Activated CD4-positive, alpha-beta T cell treated with anti-CD3 and anti-CD28 coated beads, Interleukin-2, amount 10 ng/mL, durations not matched to agents 24 days and 14 days (primary cell): ENCODE measurements at regions not wholly inside any gene's neighbourhood (a gene's known extent, or its start where the extent isn't known, plus 50 kb on each side); places are given as distances from the start of the nearest gene placed in this dataset.
"Not testable (repeated sequence)": the region's sequence is repeated elsewhere in the genome, so short reads cannot be mapped to it uniquely, and the experiment has no call there.

ENCODE experiments used
- DNase-seq: peaks from one replicate; pipeline ENCODE4 v3.0.0; 2022
- H3K27ac Mint-ChIP-seq: one replicate; pipeline ENCODE4 v1.8.0; 2022; ENCODE audit warnings: mild to moderate bottlenecking, mixed read lengths
- H3K27me3 Mint-ChIP-seq: one replicate; pipeline ENCODE4 v1.8.0; 2022; ENCODE audit warnings: mixed read lengths
- H3K36me3 Mint-ChIP-seq: one replicate; pipeline ENCODE4 v1.8.0; 2022; ENCODE audit warnings: low read depth, mild to moderate bottlenecking, mixed read lengths
- H3K4me1 Mint-ChIP-seq: one replicate; pipeline ENCODE4 v1.8.0; 2021; ENCODE audit warnings: mixed read lengths
- H3K4me3 Mint-ChIP-seq: one replicate; pipeline ENCODE4 v1.8.0; 2022; ENCODE audit warnings: mild to moderate bottlenecking, moderate library complexity, mixed read lengths
- H3K9me3 Mint-ChIP-seq: one replicate; pipeline ENCODE4 v1.8.0; 2021; ENCODE audit warnings: mixed read lengths
- intact Hi-C: fragments of 100-400 bp; cut with micrococcal nuclease; formaldehyde crosslinking; loops from one replicate; pipeline ENCODE4 v1.15.1; 2023

GRCh38 chr2:173716458-173717052 is 248.6 kb downstream of the SP3 start:
- Mint-ChIP-seq H3K4me3 (no peak overlapping the region), H3K27me3 (peaks cover 14% of the 10 kb centered on the region), H3K4me1 (no peaks in the 10 kb centered on the region), H3K27ac (no peak overlapping the region), H3K9me3 (no peaks in the 10 kb centered on the region), H3K36me3 (no peaks in the 10 kb centered on the region)
- DNase-seq = no peak
- intact Hi-C loops = no loop called here

GRCh38 chr2:173719471-173719870 is 245.7 kb downstream of the SP3 start:
- intact Hi-C loops = no loop called here
- Mint-ChIP-seq H3K36me3 (no peaks in the 10 kb centered on the region), H3K27ac (no peak overlapping the region), H3K4me1 (no peaks in the 10 kb centered on the region), H3K27me3 (peaks cover 28% of the 10 kb centered on the region), H3K4me3 (no peak overlapping the region), H3K9me3 (no peaks in the 10 kb centered on the region)
- no peak for DNase-seq

GRCh38 chr2:173720306-173720705 is 244.9 kb downstream of the SP3 start:
- intact Hi-C loops = no loop called here
- Mint-ChIP-seq H3K4me1 (no peaks in the 10 kb centered on the region), H3K27me3 (peaks cover 28% of the 10 kb centered on the region), H3K9me3 (no peaks in the 10 kb centered on the region), H3K4me3 (no peak overlapping the region), H3K27ac (no peak overlapping the region), H3K36me3 (no peaks in the 10 kb centered on the region)
- peak; percentile 28 for DNase-seq

- intact Hi-C loops = no loop called here
- H3K9me3 Mint-ChIP-seq = peaks cover 4% of the 10 kb centered on the region
- H3K27ac Mint-ChIP-seq = no peak overlapping the region
- peaks cover 3% of the 10 kb centered on the region for H3K27me3 Mint-ChIP-seq
- no peaks in the 10 kb centered on the region for H3K4me1 Mint-ChIP-seq
- DNase-seq = no peak
- no peak overlapping the region for H3K4me3 Mint-ChIP-seq
- no peaks in the 10 kb centered on the region for H3K36me3 Mint-ChIP-seq
These were observed 230.4 kb downstream of the SP3 start for GRCh38 chr2:173734797-173735196.

GRCh38 chr2:173737954-173738575 is 227.1 kb downstream of the SP3 start:
- H3K4me3 Mint-ChIP-seq, H3K4me1 Mint-ChIP-seq, H3K27ac Mint-ChIP-seq, H3K9me3 Mint-ChIP-seq, H3K36me3 Mint-ChIP-seq, intact Hi-C loops, DNase-seq: not testable (repeated sequence)
- H3K27me3 Mint-ChIP-seq = peaks cover 11% of the 10 kb centered on the region

- Mint-ChIP-seq H3K4me3 (no peak overlapping the region), H3K4me1 (no peaks in the 10 kb centered on the region), H3K27ac (no peak overlapping the region), H3K9me3 (peaks cover 4% of the 10 kb centered on the region), H3K27me3 (peaks cover 11% of the 10 kb centered on the region), H3K36me3 (no peaks in the 10 kb centered on the region)
- intact Hi-C loops = no loop called here
- no peak for DNase-seq
These were observed 226.2 kb downstream of the SP3 start for GRCh38 chr2:173739006-173739405.

GRCh38 chr2:173740639-173741038 is 224.5 kb downstream of the SP3 start:
- Mint-ChIP-seq H3K4me3 (no peak overlapping the region), H3K9me3 (peaks cover 4% of the 10 kb centered on the region), H3K27ac (no peak overlapping the region), H3K4me1 (no peaks in the 10 kb centered on the region), H3K27me3 (peaks cover 10% of the 10 kb centered on the region), H3K36me3 (no peaks in the 10 kb centered on the region)
- no peak for DNase-seq
- intact Hi-C loops = no loop called here

GRCh38 chr2:173741759-173742158 is 223.4 kb downstream of the SP3 start:
- no peak overlapping the region for H3K4me3 Mint-ChIP-seq
- intact Hi-C loops = no loop called here
- H3K27ac Mint-ChIP-seq = no peak overlapping the region
- H3K36me3 Mint-ChIP-seq = no peaks in the 10 kb centered on the region
- peaks cover 10% of the 10 kb centered on the region for H3K27me3 Mint-ChIP-seq
- H3K9me3 Mint-ChIP-seq = peaks cover 4% of the 10 kb centered on the region
- no peaks in the 10 kb centered on the region for H3K4me1 Mint-ChIP-seq
- DNase-seq = no peak

GRCh38 chr2:173747035-173747434 is 218.1 kb downstream of the SP3 start:
- Mint-ChIP-seq H3K27ac (no peak overlapping the region), H3K4me3 (no peak overlapping the region), H3K27me3 (peaks cover 13% of the 10 kb centered on the region), H3K36me3 (no peaks in the 10 kb centered on the region), H3K4me1 (no peaks in the 10 kb centered on the region), H3K9me3 (no peaks in the 10 kb centered on the region)
- no peak for DNase-seq
- intact Hi-C loops = no loop called here

- Mint-ChIP-seq H3K4me3 (no peak overlapping the region), H3K27me3 (peaks cover 8% of the 10 kb centered on the region), H3K36me3 (no peaks in the 10 kb centered on the region), H3K27ac (no peak overlapping the region), H3K4me1 (no peaks in the 10 kb centered on the region), H3K9me3 (no peaks in the 10 kb centered on the region)
- intact Hi-C loops = no loop called here
- DNase-seq = no peak
These were observed 215.9 kb downstream of the SP3 start for GRCh38 chr2:173749315-173749714.

- no peaks in the 10 kb centered on the region for H3K36me3 Mint-ChIP-seq
- DNase-seq = no peak
- no peaks in the 10 kb centered on the region for H3K9me3 Mint-ChIP-seq
- H3K27ac Mint-ChIP-seq = no peak overlapping the region
- H3K4me3 Mint-ChIP-seq = no peak overlapping the region
- intact Hi-C loops = no loop called here
- no peaks in the 10 kb centered on the region for H3K4me1 Mint-ChIP-seq
- peaks cover 8% of the 10 kb centered on the region for H3K27me3 Mint-ChIP-seq
These were observed 214.8 kb downstream of the SP3 start for GRCh38 chr2:173750353-173750801.

GRCh38 chr2:173750831-173751230 is 214.3 kb downstream of the SP3 start:
- H3K27me3 Mint-ChIP-seq = peaks cover 8% of the 10 kb centered on the region
- no peaks in the 10 kb centered on the region for H3K36me3 Mint-ChIP-seq
- no peak overlapping the region for H3K27ac Mint-ChIP-seq
- no peak overlapping the region for H3K4me3 Mint-ChIP-seq
- DNase-seq = no peak
- no peaks in the 10 kb centered on the region for H3K4me1 Mint-ChIP-seq
- intact Hi-C loops = no loop called here
- H3K9me3 Mint-ChIP-seq = no peaks in the 10 kb centered on the region

- intact Hi-C loops = no loop called here
- H3K9me3 Mint-ChIP-seq = no peaks in the 10 kb centered on the region
- no peak for DNase-seq
- H3K4me3 Mint-ChIP-seq = no peak overlapping the region
- H3K36me3 Mint-ChIP-seq = no peaks in the 10 kb centered on the region
- H3K4me1 Mint-ChIP-seq = no peaks in the 10 kb centered on the region
- no peak overlapping the region for H3K27ac Mint-ChIP-seq
- peaks cover 8% of the 10 kb centered on the region for H3K27me3 Mint-ChIP-seq
These were observed 213.8 kb downstream of the SP3 start for GRCh38 chr2:173751245-173751975.

GRCh38 chr2:173752152-173752551 is 213.0 kb downstream of the SP3 start:
- H3K4me3 Mint-ChIP-seq = no peak overlapping the region
- no peak overlapping the region for H3K27ac Mint-ChIP-seq
- intact Hi-C loops = no loop called here
- H3K27me3 Mint-ChIP-seq = peaks cover 8% of the 10 kb centered on the region
- H3K36me3 Mint-ChIP-seq = no peaks in the 10 kb centered on the region
- no peaks in the 10 kb centered on the region for H3K9me3 Mint-ChIP-seq
- no peak for DNase-seq
- no peaks in the 10 kb centered on the region for H3K4me1 Mint-ChIP-seq
